Fibroblast of skin of back (primary cell): ENCODE measurements at regions not wholly inside any gene's neighbourhood (a gene's known extent, or its start where the extent isn't known, plus 50 kb on each side); places are given as distances from the start of the nearest gene placed in this dataset.

ENCODE experiments used
- DNase-seq: peaks from one replicate; pipeline ENCODE4 v3.0.0-alpha.2; 2013

- DNase-seq, result peak; percentile 88
These were observed 168.6 kb upstream of the FGGY start for GRCh38 chr1:59128239-59128736.

GRCh38 chr1:59128784-59129227 lies 168.1 kb upstream of the FGGY start:
- DNase-seq, result peak; percentile 90

GRCh38 chr1:59132295-59132694 lies 164.6 kb upstream of the FGGY start:
- DNase-seq, result no peak

GRCh38 chr1:59133997-59134396 lies 162.9 kb upstream of the FGGY start:
- no peak for DNase-seq

GRCh38 chr1:59135761-59136255 lies 161.1 kb upstream of the FGGY start:
- no peak for DNase-seq

DNA sequence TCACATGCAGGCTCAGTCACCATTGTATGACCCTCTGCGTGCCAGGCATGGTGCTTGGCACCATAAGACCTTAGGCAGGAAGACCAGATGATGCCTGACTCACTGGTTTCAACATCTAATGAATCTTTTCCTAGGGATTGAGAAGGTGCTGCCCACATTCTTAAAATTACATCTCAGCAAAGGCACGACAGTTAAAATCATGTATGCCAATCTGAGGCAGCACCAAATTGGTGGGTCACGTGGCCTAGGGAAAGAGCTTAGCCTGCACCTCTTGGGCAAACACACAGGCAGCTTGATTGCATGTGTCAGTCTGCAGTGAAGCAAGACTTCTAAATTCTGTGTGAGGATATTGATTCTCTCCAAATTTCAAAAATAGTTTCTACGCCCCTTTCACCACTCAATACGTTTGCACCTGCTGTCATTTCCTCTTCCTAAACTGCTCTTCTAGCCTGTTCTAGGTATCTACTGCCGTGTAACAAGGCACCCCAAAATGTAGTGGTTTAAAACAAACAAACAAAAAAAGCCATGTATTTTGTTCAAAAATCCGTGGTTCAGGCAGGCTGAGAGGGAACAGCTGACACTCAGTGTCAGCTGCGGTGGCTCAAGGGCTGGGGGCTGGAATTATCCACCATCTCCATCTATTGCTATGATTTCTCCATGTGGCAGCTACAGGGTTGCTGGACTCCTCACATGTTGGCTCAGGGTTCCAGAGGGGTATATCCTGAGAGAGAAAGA lies 160.2 kb upstream of the FGGY start:
- DNase-seq, result no peak

GRCh38 chr1:59137276-59137615 lies 159.6 kb upstream of the FGGY start:
- DNase-seq, result no peak

GRCh38 chr1:59137968-59138367 lies 158.9 kb upstream of the FGGY start:
- DNase-seq, result no peak

DNA sequence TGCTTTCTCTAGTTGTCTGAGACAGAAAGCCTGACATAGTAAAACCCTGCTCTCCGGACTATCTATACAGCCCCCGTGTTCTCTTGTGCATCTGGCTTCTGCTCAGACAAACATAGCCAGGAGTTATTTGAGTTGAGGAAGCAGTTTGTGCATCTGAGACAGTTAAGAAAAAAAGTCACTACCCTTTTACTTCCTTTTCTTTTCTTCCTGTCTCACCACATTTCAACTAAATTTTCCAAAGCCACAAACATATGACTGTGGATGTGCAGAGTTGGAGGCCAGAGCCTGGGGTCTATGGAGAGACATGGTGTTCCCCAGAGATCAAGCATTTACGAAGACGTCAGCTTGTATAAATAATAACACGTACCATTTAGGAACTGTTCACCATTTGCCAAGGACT lies 158.5 kb upstream of the FGGY start:
- no peak for DNase-seq

- no peak for DNase-seq
These were observed 157.5 kb upstream of the FGGY start for GRCh38 chr1:59139396-59139795.

DNA sequence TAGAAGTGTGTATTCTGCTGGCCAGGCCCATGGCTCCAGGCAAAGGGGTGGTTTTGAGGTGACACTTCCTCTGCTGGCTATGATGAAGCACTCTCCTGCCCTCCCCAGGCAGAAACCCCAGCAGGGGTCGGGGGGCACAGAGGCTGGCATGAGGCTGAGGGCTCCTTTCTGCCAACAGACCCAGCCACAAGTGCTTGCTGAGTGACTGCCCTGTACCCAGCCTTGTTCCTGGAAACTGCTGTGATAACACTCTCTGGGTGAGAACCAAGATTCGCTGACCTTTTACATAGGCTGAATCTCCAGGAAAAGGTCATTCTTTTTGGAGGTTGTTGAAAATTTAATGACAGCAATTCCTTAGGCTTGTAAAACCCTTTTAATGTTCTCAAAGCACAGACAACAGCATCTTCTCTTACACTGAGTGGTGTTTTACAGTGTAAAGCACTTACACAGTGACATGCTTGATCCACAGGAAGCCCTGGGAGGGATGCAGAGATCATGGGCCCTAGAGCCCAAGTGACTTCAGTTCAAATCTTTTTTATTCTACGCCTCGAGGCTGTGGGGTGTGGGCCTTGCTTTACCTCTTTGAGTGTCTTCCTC lies 155.5 kb upstream of the FGGY start:
- no peak for DNase-seq

- DNase-seq, result no peak
These were observed 154.4 kb upstream of the FGGY start for GRCh38 chr1:59142311-59143132.

GRCh38 chr1:59143133-59143487 lies 153.8 kb upstream of the FGGY start:
- DNase-seq, result peak; percentile 98

DNA sequence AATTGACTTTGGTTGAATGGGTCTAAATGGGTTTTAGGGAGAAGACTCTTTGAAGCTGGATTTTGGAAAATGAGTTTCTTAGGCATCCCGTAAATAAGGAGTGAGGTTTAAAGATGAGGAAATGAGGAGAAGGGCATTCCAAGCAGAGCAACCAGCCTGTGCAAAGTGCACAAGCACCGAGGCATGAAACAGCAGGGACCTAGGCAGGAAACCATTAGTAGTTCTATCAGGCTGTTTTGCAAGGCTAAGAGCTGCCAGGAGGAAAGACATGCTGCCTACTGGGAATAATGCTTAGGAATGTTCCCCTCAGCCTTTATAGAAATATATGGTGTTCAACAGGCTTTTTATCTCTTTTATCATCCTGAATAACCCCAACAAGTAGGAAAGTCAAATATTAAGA lies 153.1 kb upstream of the FGGY start:
- DNase-seq, result peak; percentile 75

- no peak for DNase-seq
These were observed 151.9 kb upstream of the FGGY start for GRCh38 chr1:59144959-59145358.

- no peak for DNase-seq
These were observed 150.8 kb upstream of the FGGY start for GRCh38 chr1:59146056-59146455.

DNA sequence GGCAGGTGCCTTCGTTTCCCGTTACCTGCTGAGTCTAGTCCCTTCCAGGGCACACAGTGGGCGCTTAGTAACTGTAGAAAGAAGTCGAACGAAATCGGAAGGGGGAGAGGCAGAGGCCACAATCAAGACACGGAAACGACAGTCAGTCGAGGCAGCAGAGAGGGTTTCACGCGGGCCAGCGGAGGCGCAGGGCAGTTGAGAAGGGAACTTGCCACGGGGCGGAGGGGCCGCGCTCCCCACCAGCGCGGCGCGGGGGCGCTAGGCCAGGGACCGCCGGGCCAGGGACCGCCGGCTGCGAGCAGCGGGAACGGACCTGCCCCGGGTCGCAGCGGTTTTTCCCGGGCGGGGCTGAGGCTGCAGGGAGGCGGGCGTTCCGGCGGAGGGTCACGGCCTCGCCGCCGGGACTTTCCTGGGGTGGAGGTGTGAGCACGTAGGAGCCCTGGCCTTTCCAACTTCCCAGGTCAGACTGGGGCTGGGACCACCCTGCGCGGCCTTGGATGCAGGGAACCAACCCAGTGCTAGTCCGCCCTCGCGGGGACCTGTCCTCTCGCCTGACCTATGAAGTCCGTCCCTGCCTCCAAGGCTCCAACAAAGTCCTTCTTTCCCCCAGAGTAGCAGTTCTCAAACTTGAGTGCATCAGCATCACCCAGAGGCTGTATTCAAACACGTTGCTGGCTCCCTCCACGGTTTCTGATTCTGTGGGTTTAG lies 150.1 kb upstream of the FGGY start:
- no peak for DNase-seq

GRCh38 chr1:59149435-59149834 lies 147.5 kb upstream of the FGGY start:
- no peak for DNase-seq

GRCh38 chr1:59150577-59151386 lies 146.1 kb upstream of the FGGY start:
- peak; percentile 100 for DNase-seq

DNA sequence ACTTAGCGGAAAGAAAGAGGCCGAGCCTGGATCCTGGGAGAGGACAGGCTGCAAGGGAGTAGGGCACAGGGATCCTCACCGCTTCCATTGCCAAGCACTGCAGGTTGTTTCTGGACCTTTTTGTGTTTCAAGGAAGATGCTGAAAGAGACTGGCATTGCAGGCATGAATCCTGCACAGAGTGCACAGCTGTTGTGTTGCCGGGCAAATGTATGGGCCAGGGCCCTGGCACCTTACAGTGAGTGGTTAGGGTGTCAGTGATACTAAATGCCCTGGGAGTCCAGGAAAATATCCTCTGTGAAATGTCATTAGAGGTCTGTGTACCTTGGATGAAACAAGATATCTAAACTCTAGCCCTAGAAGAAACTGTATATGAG lies 145.5 kb upstream of the FGGY start:
- no peak for DNase-seq

- no peak for DNase-seq
These were observed 145.0 kb upstream of the FGGY start for GRCh38 chr1:59151860-59152259.

DNA sequence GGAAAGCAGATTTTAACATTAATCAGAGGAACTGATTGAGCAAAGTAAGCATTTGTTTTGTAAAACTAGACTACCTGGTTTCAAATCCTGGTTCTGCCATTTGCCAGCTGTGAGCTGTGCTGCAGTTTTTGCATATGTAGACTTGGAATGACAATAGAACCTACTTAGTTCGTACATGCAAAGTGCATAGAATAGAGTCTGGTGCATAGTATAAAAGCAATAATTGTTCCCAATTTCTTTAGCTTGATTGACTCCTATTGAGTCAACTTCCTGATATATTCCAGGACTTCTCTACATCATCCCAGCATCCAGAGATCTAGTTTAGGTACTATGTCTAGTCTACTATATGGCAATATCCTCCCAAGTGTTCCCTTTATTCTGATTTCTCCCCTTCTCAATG lies 144.4 kb upstream of the FGGY start:
- no peak for DNase-seq
